NCI-H82 treated with DMSO at 0.1 percent for 48 hours (cell line): ENCODE measurements at regions not wholly inside any gene's neighbourhood (a gene's known extent, or its start where the extent isn't known, plus 50 kb on each side); places are given as distances from the start of the nearest gene placed in this dataset.

Source experiments
- DNase-seq: peaks from one replicate; lab custom pipeline; 2025; ENCODE audit not compliant: unreplicated experiment; lab: John Stamatoyannopoulos, UW

GRCh38 chr7:15057272-15057671 lies 154.7 kb upstream of the DGKB start:
- DNase-seq: no peak

GRCh38 chr7:15054304-15054703 lies 151.8 kb upstream of the DGKB start:
- peak; percentile 79 for DNase-seq

- DNase-seq: no peak
These were observed 146.6 kb upstream of the DGKB start for GRCh38 chr7:15049157-15049556.

GRCh38 chr7:15046861-15047260 lies 144.3 kb upstream of the DGKB start:
- no peak for DNase-seq

- DNase-seq: no peak
These were observed 141.4 kb upstream of the DGKB start for GRCh38 chr7:15043931-15044330.

- DNase-seq: no peak
These were observed 139.9 kb upstream of the DGKB start for GRCh38 chr7:15042285-15043065.

- no peak for DNase-seq
These were observed 138.7 kb upstream of the DGKB start for GRCh38 chr7:15041226-15041625.

- no peak for DNase-seq
These were observed 133.3 kb upstream of the DGKB start for GRCh38 chr7:15035814-15036213.

GRCh38 chr7:15033039-15033438 lies 130.5 kb upstream of the DGKB start:
- DNase-seq: no peak

GRCh38 chr7:15018981-15019380 lies 116.4 kb upstream of the DGKB start:
- DNase-seq: no peak

- no peak for DNase-seq
These were observed 114.2 kb upstream of the DGKB start for GRCh38 chr7:15016766-15017165.

GRCh38 chr7:15016315-15016667 lies 113.7 kb upstream of the DGKB start:
- DNase-seq: no peak

- peak; percentile 81 for DNase-seq
These were observed 113.2 kb upstream of the DGKB start for GRCh38 chr7:15015545-15016314.

GRCh38 chr7:15012135-15012534 lies 109.6 kb upstream of the DGKB start:
- DNase-seq: no peak

- no peak for DNase-seq
These were observed 108.7 kb upstream of the DGKB start for GRCh38 chr7:15011289-15011688.

GRCh38 chr7:15007507-15007906 lies 105.0 kb upstream of the DGKB start:
- peak; percentile 43 for DNase-seq

GRCh38 chr7:15005672-15006071 lies 103.1 kb upstream of the DGKB start:
- DNase-seq: peak; percentile 27

- no peak for DNase-seq
These were observed 97.6 kb upstream of the DGKB start for GRCh38 chr7:15000157-15000556.

- DNase-seq: no peak
These were observed 96.8 kb upstream of the DGKB start for GRCh38 chr7:14999331-14999730.

GRCh38 chr7:14995774-14996173 lies 93.2 kb upstream of the DGKB start:
- DNase-seq: peak; percentile 81

- peak; percentile 35 for DNase-seq
These were observed 86.4 kb upstream of the DGKB start for GRCh38 chr7:14988941-14989340.

- DNase-seq: no peak
These were observed 76.1 kb upstream of the DGKB start for GRCh38 chr7:14978687-14979086.

GRCh38 chr7:14974688-14975087 lies 72.1 kb upstream of the DGKB start:
- DNase-seq: no peak
